H9 (cell line): ENCODE measurements at regions not wholly inside any gene's neighbourhood (a gene's known extent, or its start where the extent isn't known, plus 50 kb on each side); places are given as distances from the start of the nearest gene placed in this dataset.

Experiments
- DNase-seq: peaks from one replicate; pipeline ENCODE4 v3.0.0-alpha.2; 2017
- H2AFZ ChIP-seq: one replicate; pipeline ENCODE4 v1.6.1; 2013; ENCODE audit warnings: mild to moderate bottlenecking, low read length, control low read depth, moderate library complexity
- H2AK5ac ChIP-seq: 2 replicates; pipeline ENCODE4 v1.6.1; 2013; ENCODE audit warnings: low read length, control low read depth, mixed read lengths; ENCODE audit not compliant: insufficient read length
- H2BK120ac ChIP-seq: one replicate; pipeline ENCODE4 v1.6.1; 2013; ENCODE audit warnings: low read depth, mild to moderate bottlenecking, low read length, control low read depth, inconsistent platforms; ENCODE audit not compliant: poor library complexity, severe bottlenecking
- H2BK12ac ChIP-seq: 2 replicates; pipeline ENCODE4 v1.6.1; 2013; ENCODE audit warnings: low read length, control low read depth, mixed read lengths, low read depth; ENCODE audit not compliant: insufficient read length
- H2BK15ac ChIP-seq: 2 replicates; pipeline ENCODE4 v1.6.1; 2013; ENCODE audit warnings: low read depth, low read length, control low read depth
- H2BK20ac ChIP-seq: one replicate; pipeline ENCODE4 v1.6.1; 2013; ENCODE audit warnings: low read depth, mild to moderate bottlenecking, low read length, control low read depth, inconsistent platforms; ENCODE audit not compliant: poor library complexity, severe bottlenecking
- H2BK5ac ChIP-seq: 2 replicates; pipeline ENCODE4 v1.6.1; 2013; ENCODE audit warnings: low read length, control low read depth, mixed read lengths; ENCODE audit not compliant: insufficient read length
- H3K14ac ChIP-seq: 2 replicates; pipeline ENCODE4 v1.6.1; 2013; ENCODE audit warnings: low read length, control low read depth; ENCODE audit not compliant: insufficient read depth
- H3K18ac ChIP-seq: 2 replicates; pipeline ENCODE4 v1.6.1; 2013; ENCODE audit warnings: low read depth, mild to moderate bottlenecking, mixed read lengths, low read length, control low read depth; ENCODE audit not compliant: insufficient read length
- H3K23ac ChIP-seq: 2 replicates; pipeline ENCODE4 v1.6.1; 2013; ENCODE audit warnings: low read length, control low read depth, mixed read lengths, low read depth; ENCODE audit not compliant: insufficient read length
- H3K23me2 ChIP-seq: 2 replicates; pipeline ENCODE4 v1.6.1; 2013; ENCODE audit warnings: low read depth, mild to moderate bottlenecking, mixed read lengths, low read length, control low read depth; ENCODE audit not compliant: insufficient read length, poor library complexity, severe bottlenecking
- H3K27ac ChIP-seq: 2 replicates; pipeline ENCODE4 v1.5.1; 2013; ENCODE audit warnings: low read length, control low read depth, mixed read lengths, low read depth; ENCODE audit not compliant: insufficient read length
- H3K27me3 ChIP-seq: 2 replicates; pipeline ENCODE4 v1.6.1; 2013; ENCODE audit warnings: low read length, control low read depth, inconsistent platforms; ENCODE audit not compliant: insufficient read depth
- H3K4ac ChIP-seq: 2 replicates; pipeline ENCODE4 v1.6.1; 2013; ENCODE audit warnings: low read depth, mild to moderate bottlenecking, control low read depth, inconsistent platforms, low read length, moderate library complexity
- H3K4me1 ChIP-seq: 2 replicates; pipeline ENCODE4 v1.6.1; 2013; ENCODE audit warnings: low read length, control low read depth, inconsistent platforms; ENCODE audit not compliant: insufficient read depth
- H3K4me2 ChIP-seq: 2 replicates; pipeline ENCODE4 v1.6.1; 2013; ENCODE audit warnings: low read length, control low read depth, mixed read lengths; ENCODE audit not compliant: insufficient read length, insufficient read depth
- H3K56ac ChIP-seq: 2 replicates; pipeline ENCODE4 v1.6.1; 2013; ENCODE audit warnings: low read depth, mild to moderate bottlenecking, mixed read lengths, low read length, control low read depth; ENCODE audit not compliant: insufficient read length
- H3K79me1 ChIP-seq: 2 replicates; pipeline ENCODE4 v1.6.1; 2013; ENCODE audit warnings: low read depth, mild to moderate bottlenecking, moderate library complexity, low read length, control low read depth, inconsistent platforms; ENCODE audit not compliant: insufficient read depth, poor library complexity, severe bottlenecking
- H3K79me2 ChIP-seq: 2 replicates; pipeline ENCODE4 v1.6.1; 2013; ENCODE audit warnings: low read length, control low read depth, inconsistent platforms; ENCODE audit not compliant: insufficient read depth
- H3K9ac ChIP-seq: 2 replicates; pipeline ENCODE4 v1.6.1; 2013; ENCODE audit warnings: low read length, control low read depth, mixed read lengths; ENCODE audit not compliant: insufficient read length; ENCODE audit errors: extremely low read depth
- H3K9me3 ChIP-seq: one replicate; pipeline ENCODE4 v1.6.1; 2013; ENCODE audit warnings: low read depth, low read length, inconsistent platforms; ENCODE audit not compliant: control insufficient read depth
- H3T11ph ChIP-seq: one replicate; pipeline ENCODE4 v1.6.1; 2013; ENCODE audit warnings: mild to moderate bottlenecking, low read length, control low read depth, inconsistent platforms
- H4K20me1 ChIP-seq: one replicate; pipeline ENCODE4 v1.6.1; 2013; ENCODE audit not compliant: control insufficient read depth, insufficient read length, insufficient read depth
- H4K5ac ChIP-seq: 2 replicates; pipeline ENCODE4 v1.6.1; 2013; ENCODE audit warnings: low read depth, mild to moderate bottlenecking, mixed read lengths, low read length, control low read depth; ENCODE audit not compliant: insufficient read length
- H4K8ac ChIP-seq: replicated peaks from 2 replicates; pipeline ENCODE4 v1.6.1; 2013; ENCODE audit warnings: low read length, control low read depth, mixed read lengths, low read depth; ENCODE audit not compliant: insufficient read length
- H4K91ac ChIP-seq: 2 replicates; pipeline ENCODE4 v1.6.1; 2013; ENCODE audit warnings: low read depth, mild to moderate bottlenecking, moderate library complexity, mixed read lengths, low read length, control low read depth; ENCODE audit not compliant: insufficient read length
- H3K27ac Mint-ChIP-seq, 3 experiments: 2 replicates in 2 of 3; 3 replicates in 1 of 3; pipeline ENCODE4 v1.8.0; 2020 to 2021; ENCODE audit warnings: mixed read lengths in 3 of 3, mild to moderate bottlenecking in 1 of 3, moderate library complexity in 1 of 3
- H3K27me3 Mint-ChIP-seq: 2 replicates; pipeline ENCODE4 v1.8.0; 2021; ENCODE audit warnings: low read depth, mild to moderate bottlenecking, moderate library complexity, mixed read lengths
- H3K36me3 Mint-ChIP-seq, 3 experiments: 2 replicates in 2 of 3; 3 replicates in 1 of 3; pipeline ENCODE4 v1.8.0; 2020 to 2021; ENCODE audit warnings: low read depth in 3 of 3, mixed read lengths in 3 of 3; ENCODE audit not compliant: insufficient read depth in 1 of 3
- H3K4me1 Mint-ChIP-seq, 2 experiments: 2 replicates each; pipeline ENCODE4 v1.8.0; 2020; ENCODE audit warnings: mixed read lengths in 2 of 2
- H3K4me3 Mint-ChIP-seq, 2 experiments: 2 replicates in 1 of 2; 3 replicates in 1 of 2; pipeline ENCODE4 v1.8.0; 2020 to 2021; ENCODE audit warnings: mild to moderate bottlenecking in 2 of 2, mixed read lengths in 2 of 2, moderate library complexity in 1 of 2
- H3K9me3 Mint-ChIP-seq, 2 experiments: 2 replicates in 1 of 2; 3 replicates in 1 of 2; pipeline ENCODE4 v1.8.0; 2020; ENCODE audit warnings: mild to moderate bottlenecking in 2 of 2, mixed read lengths in 2 of 2, moderate library complexity in 1 of 2
- WGBS: extraction: QIAGEN DNeasy Blood & Tissue Kit; methylation state at CpG from one replicate; pipeline ENCODE4 v1.1.7; 2013; ENCODE audit warnings: missing lambda C conversion rate, low lambda C conversion rate, mixed read lengths; ENCODE audit not compliant: insufficient read length; ENCODE audit errors: extremely low coverage; 5-methylcytosine and 5-hydroxymethylcytosine counted together
- TF ChIP-seq, protein P1 (sequence below): fragments of 200-600 bp; sonication (generic); conservative IDR thresholded peaks from 3 replicates; pipeline ENCODE4 v1.8.0; 2021; ENCODE audit warnings: antibody characterized with exemption, mild to moderate bottlenecking

DNA sequence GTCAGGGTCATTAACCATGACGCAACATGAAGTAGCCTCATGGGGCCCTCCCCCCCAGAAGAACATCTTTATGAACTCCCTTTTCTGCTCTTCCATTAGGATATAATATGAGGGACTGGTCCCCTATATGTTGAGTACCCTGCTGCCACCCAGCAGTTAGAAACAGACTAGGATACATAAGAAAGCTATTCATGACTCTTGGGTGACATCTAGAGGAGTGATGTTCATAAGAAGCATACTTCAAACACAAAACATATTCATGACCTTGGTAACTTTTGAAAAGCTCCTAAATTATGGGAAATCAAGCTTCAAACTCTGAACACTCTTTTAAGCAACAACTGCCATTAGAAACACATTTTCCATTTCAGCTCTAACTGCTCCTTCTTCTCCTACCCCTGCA lies 155.2 kb upstream of the SPIN4 start:
- no peaks in the 10 kb centered on the region for H3K4me1 ChIP-seq
- H3K14ac ChIP-seq: no peak overlapping the region
- no peak overlapping the region for H3K4me2 ChIP-seq
- no peak overlapping the region for H3T11ph ChIP-seq
- H3K27ac Mint-ChIP-seq: no peak overlapping the region
- H3K56ac ChIP-seq: no peak overlapping the region
- no peak overlapping the region for H2BK12ac ChIP-seq
- H2BK20ac ChIP-seq: no peak overlapping the region
- H2BK5ac ChIP-seq: no peak overlapping the region
- no peak overlapping the region for H2BK120ac ChIP-seq
- H3K4me1 Mint-ChIP-seq: peaks cover 19 to 20% of the 10 kb centered on the region in 2 experiments
- H2BK15ac ChIP-seq: no peak overlapping the region
- H3K27me3 Mint-ChIP-seq: no peaks in the 10 kb centered on the region
- no peaks in the 10 kb centered on the region for H3K23me2 ChIP-seq
- no peak overlapping the region for H3K4ac ChIP-seq
- TF ChIP-seq, protein P1, sequence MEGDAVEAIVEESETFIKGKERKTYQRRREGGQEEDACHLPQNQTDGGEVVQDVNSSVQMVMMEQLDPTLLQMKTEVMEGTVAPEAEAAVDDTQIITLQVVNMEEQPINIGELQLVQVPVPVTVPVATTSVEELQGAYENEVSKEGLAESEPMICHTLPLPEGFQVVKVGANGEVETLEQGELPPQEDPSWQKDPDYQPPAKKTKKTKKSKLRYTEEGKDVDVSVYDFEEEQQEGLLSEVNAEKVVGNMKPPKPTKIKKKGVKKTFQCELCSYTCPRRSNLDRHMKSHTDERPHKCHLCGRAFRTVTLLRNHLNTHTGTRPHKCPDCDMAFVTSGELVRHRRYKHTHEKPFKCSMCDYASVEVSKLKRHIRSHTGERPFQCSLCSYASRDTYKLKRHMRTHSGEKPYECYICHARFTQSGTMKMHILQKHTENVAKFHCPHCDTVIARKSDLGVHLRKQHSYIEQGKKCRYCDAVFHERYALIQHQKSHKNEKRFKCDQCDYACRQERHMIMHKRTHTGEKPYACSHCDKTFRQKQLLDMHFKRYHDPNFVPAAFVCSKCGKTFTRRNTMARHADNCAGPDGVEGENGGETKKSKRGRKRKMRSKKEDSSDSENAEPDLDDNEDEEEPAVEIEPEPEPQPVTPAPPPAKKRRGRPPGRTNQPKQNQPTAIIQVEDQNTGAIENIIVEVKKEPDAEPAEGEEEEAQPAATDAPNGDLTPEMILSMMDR: peak; percentile 60
- H3K23ac ChIP-seq: no peak overlapping the region
- no peaks in the 10 kb centered on the region for H3K79me2 ChIP-seq
- H4K5ac ChIP-seq: no peak overlapping the region
- no peaks in the 10 kb centered on the region for H4K20me1 ChIP-seq
- H2AK5ac ChIP-seq: no peak overlapping the region
- peaks cover 14% of the 10 kb centered on the region for H3K9me3 ChIP-seq
- H3K36me3 Mint-ChIP-seq: peaks cover 0 to 6% (median 0%) of the 10 kb centered on the region in 3 experiments; a peak in 4 of 7 replicates
- H3K18ac ChIP-seq: no peak overlapping the region
- H3K27ac ChIP-seq: no peak overlapping the region
- no peak overlapping the region for H3K4me3 Mint-ChIP-seq
- no CpG with 5 or more reads among the region's 1 CpG for WGBS
- peaks cover 59 to 60% of the 10 kb centered on the region in 2 experiments for H3K9me3 Mint-ChIP-seq
- no peak overlapping the region for H2AFZ ChIP-seq
- H4K8ac ChIP-seq: no peak overlapping the region
- DNase-seq: no peak
- no peak overlapping the region for H3K9ac ChIP-seq
- H3K79me1 ChIP-seq: no peaks in the 10 kb centered on the region
- H4K91ac ChIP-seq: no peak overlapping the region
- H3K27me3 ChIP-seq: no peaks in the 10 kb centered on the region
